Esophagus squamous epithelium (tissue), 5 donors: ENCODE measurements at regions not wholly inside any gene's neighbourhood (a gene's known extent, or its start where the extent isn't known, plus 50 kb on each side); places are given as distances from the start of the nearest gene placed in this dataset.

Experiments
- DNase-seq: peaks from one replicate; lab custom pipeline; 2025; lab: John Stamatoyannopoulos, UW
- H3K27ac ChIP-seq, 4 donors: fragments of 200-600 bp; sonication (generic); one replicate each; pipeline ENCODE4 v1.5.1; 2016 to 2019; ENCODE audit warnings: mild to moderate bottlenecking in 1 of 4
- H3K27me3 ChIP-seq, 4 donors: fragments of 200-600 bp; sonication (generic); 1 replicate in 3 of 4; 2 replicates in 1 of 4; pipeline versions ENCODE4 v1.5.1 to v1.6.0; 2017 to 2021; ENCODE audit warnings: antibody characterized with exemption in 1 of 4
- H3K36me3 ChIP-seq, 3 donors: fragments of 200-600 bp; sonication (generic); one replicate each; pipeline ENCODE4 v1.5.1; 2016 to 2019
- H3K4me1 ChIP-seq, 3 donors: fragments of 200-600 bp; sonication (generic); one replicate each; pipeline ENCODE4 v1.5.1; 2017 to 2019
- H3K4me3 ChIP-seq, 4 donors: fragments of 200-600 bp; sonication (generic); 1 replicate in 3 of 4; 2 replicates in 1 of 4; pipeline ENCODE4 v1.5.1; 2016 to 2019; ENCODE audit warnings: mild to moderate bottlenecking in 2 of 4, moderate library complexity in 1 of 4
- H3K9me3 ChIP-seq, 3 donors: fragments of 200-600 bp; sonication (generic); one replicate each; pipeline ENCODE4 v1.5.1; 2016 to 2019
- CTCF ChIP-seq, 6 experiments: fragments of 450-650 bp in 4 of 6; fragments of 200-600 bp in 2 of 6; sonication (generic) in 2 of 6; IDR thresholded peaks; one replicate each; pipeline ENCODE4 v1.5.1; 2016 to 2019; ENCODE audit warnings: antibody characterized with exemption in 6 of 6, mild to moderate bottlenecking in 4 of 6, moderate library complexity in 4 of 6
- POLR2A ChIP-seq, 4 donors: fragments of 450-650 bp; IDR thresholded peaks; one replicate each; pipeline ENCODE4 v1.6.1; 2017; ENCODE audit warnings: antibody characterized with exemption in 4 of 4, mild to moderate bottlenecking in 4 of 4, moderate library complexity in 3 of 4
- WGBS, 2 donors: methylation state at CpG; one replicate each; pipeline ENCODE4 v1.1.5; 2018; 5-methylcytosine and 5-hydroxymethylcytosine counted together
- intact Hi-C: fragments of 100-400 bp; cut with DNase I; formaldehyde crosslinking; loops from one replicate; pipeline ENCODE4 v1.15.0; 2022
- donor health status: DM: yes; HTN: yes; CAD: no.

- H3K27me3 ChIP-seq: no peaks in the 10 kb centered on the region
- H3K27ac ChIP-seq: no peak overlapping the region
- TF ChIP-seq CTCF (IDR thresholded peaks at IDR 0.05) (no peak), POLR2A (IDR thresholded peaks at IDR 0.05) (no peak)
- no peak overlapping the region for H3K4me3 ChIP-seq
- no peak for DNase-seq
- intact Hi-C loops: no loop called here
- H3K9me3 ChIP-seq: no peaks in the 10 kb centered on the region
- WGBS, 2 donors: 61 to 62% methylated on average over 2 of the region's 2 CpGs
- no peaks in the 10 kb centered on the region for H3K4me1 ChIP-seq
- H3K36me3 ChIP-seq: no peaks in the 10 kb centered on the region
These were observed 1178.0 kb downstream of the SORCS1 start for GRCh38 chr10:105986486-105986885.

GRCh38 chr10:105982735-105983134 is 1181.8 kb downstream of the SORCS1 start:
- 42 to 72% methylated on average over 2 to 3 of the region's 3 CpGs for WGBS, 2 donors
- Histone ChIP-seq H3K27me3 (no peaks in the 10 kb centered on the region), H3K9me3 (no peaks in the 10 kb centered on the region), H3K36me3 (no peaks in the 10 kb centered on the region), H3K27ac (no peak overlapping the region), H3K4me3 (no peak overlapping the region), H3K4me1 (no peaks in the 10 kb centered on the region)
- intact Hi-C loops: no loop called here
- TF ChIP-seq CTCF (IDR thresholded peaks at IDR 0.05) (no peak), POLR2A (IDR thresholded peaks at IDR 0.05) (no peak)
- no peak for DNase-seq

GRCh38 chr10:105981679-105982078 is 1182.8 kb downstream of the SORCS1 start:
- no peak overlapping the region for H3K4me3 ChIP-seq
- H3K27me3 ChIP-seq: no peaks in the 10 kb centered on the region
- no peak for TF ChIP-seq CTCF (IDR thresholded peaks at IDR 0.05)
- no peak for TF ChIP-seq POLR2A (IDR thresholded peaks at IDR 0.05)
- no peaks in the 10 kb centered on the region for H3K9me3 ChIP-seq
- no peaks in the 10 kb centered on the region for H3K36me3 ChIP-seq
- DNase-seq: no peak
- H3K27ac ChIP-seq: no peak overlapping the region
- intact Hi-C loops: no loop called here
- H3K4me1 ChIP-seq: no peaks in the 10 kb centered on the region
- WGBS, 2 donors: 75% methylated on average over 2 of the region's 2 CpGs

- intact Hi-C loops: no loop called here
These were observed 1189.6 kb downstream of the SORCS1 start for GRCh38 chr10:105974803-105975456.

More at GRCh38 chr10:105974803-105975456, 1189.6 kb downstream of the SORCS1 start:
- no peaks in the 10 kb centered on the region for H3K36me3 ChIP-seq
- DNase-seq: no peak
- H3K27me3 ChIP-seq: no peaks in the 10 kb centered on the region
- H3K4me3 ChIP-seq: peak overlapping the region in 1 of 4 donors; percentile 22
- no peaks in the 10 kb centered on the region for H3K9me3 ChIP-seq
- TF ChIP-seq CTCF (IDR thresholded peaks at IDR 0.05) (peak; percentile 18 to 60 (median 44)), POLR2A (IDR thresholded peaks at IDR 0.05) (no peak)
- WGBS, 2 donors: 37 to 48% methylated on average over 7 of the region's 7 CpGs
- H3K27ac ChIP-seq: no peak overlapping the region
- H3K4me1 ChIP-seq: no peaks in the 10 kb centered on the region
